Hepatocyte (in vitro differentiated cells): ENCODE measurements at regions not wholly inside any gene's neighbourhood (a gene's known extent, or its start where the extent isn't known, plus 50 kb on each side); places are given as distances from the start of the nearest gene placed in this dataset.

Experiments used
- DNase-seq: peaks from one replicate; pipeline ENCODE4 v3.0.0-alpha.2; 2016; ENCODE audit warnings: low spot score
- H2AFZ ChIP-seq: fragments of 200-600 bp; sonication (generic); 2 replicates; pipeline ENCODE4 v1.6.0; 2016; ENCODE audit warnings: antibody characterized with exemption, mild to moderate bottlenecking
- H3K27ac ChIP-seq: fragments of 200-600 bp; sonication (generic); 2 replicates; pipeline ENCODE4 v1.5.1; 2016; ENCODE audit warnings: mild to moderate bottlenecking
- H3K27me3 ChIP-seq: fragments of 200-600 bp; sonication (generic); 2 replicates; pipeline ENCODE4 v1.6.1; 2016
- H3K36me3 ChIP-seq: fragments of 200-600 bp; sonication (generic); replicated peaks from 2 replicates; pipeline ENCODE4 v1.5.1; 2016; ENCODE audit warnings: low read depth; ENCODE audit not compliant: insufficient read depth
- H3K4me1 ChIP-seq: fragments of 200-600 bp; sonication (generic); 2 replicates; pipeline ENCODE4 v1.5.1; 2016; ENCODE audit warnings: mild to moderate bottlenecking, moderate library complexity; ENCODE audit not compliant: insufficient read depth
- H3K4me2 ChIP-seq: fragments of 200-600 bp; sonication (generic); 2 replicates; pipeline ENCODE4 v1.6.0; 2016
- H3K4me3 ChIP-seq: fragments of 200-600 bp; sonication (generic); 2 replicates; pipeline ENCODE4 v1.5.1; 2016; ENCODE audit warnings: mild to moderate bottlenecking
- H3K79me2 ChIP-seq: fragments of 200-600 bp; sonication (generic); 2 replicates; pipeline ENCODE4 v1.6.0; 2017; ENCODE audit warnings: mild to moderate bottlenecking
- H3K9me2 ChIP-seq: fragments of 200-600 bp; sonication (generic); replicated peaks from 2 replicates; pipeline ENCODE4 v1.6.0; 2017; ENCODE audit warnings: mild to moderate bottlenecking; ENCODE audit not compliant: insufficient read depth
- H3K9me3 ChIP-seq: fragments of 200-600 bp; sonication (generic); 2 replicates; pipeline ENCODE4 v1.5.1; 2016; ENCODE audit warnings: low read depth, mild to moderate bottlenecking
- H4K20me1 ChIP-seq: fragments of 200-600 bp; sonication (generic); 2 replicates; pipeline ENCODE4 v1.6.0; 2016; ENCODE audit warnings: mild to moderate bottlenecking; ENCODE audit not compliant: insufficient read depth, poor library complexity, severe bottlenecking
- EZH2 ChIP-seq: fragments of 200-600 bp; sonication (generic); IDR thresholded peaks from 2 replicates; pipeline ENCODE4 v1.6.1; 2016; ENCODE audit warnings: antibody characterized with exemption, mild to moderate bottlenecking, borderline replicate concordance
- EZH2phosphoT487 ChIP-seq: fragments of 200-600 bp; sonication (generic); IDR thresholded peaks from one replicate; pipeline ENCODE4 v1.6.1; 2018; ENCODE audit warnings: antibody characterized with exemption, mild to moderate bottlenecking, low read depth, moderate library complexity; ENCODE audit not compliant: unreplicated experiment, severe bottlenecking
- WGBS: methylation state at CpG from one replicate; pipeline ENCODE4 v1.1.6; 2016; ENCODE audit warnings: low lambda C conversion rate; ENCODE audit errors: missing lambda C conversion rate; 5-methylcytosine and 5-hydroxymethylcytosine counted together
- TF ChIP-seq, protein P1 (sequence below): fragments of 200-600 bp; sonication (generic); IDR thresholded peaks from 2 replicates; pipeline ENCODE4 v1.5.1; 2016; ENCODE audit warnings: antibody characterized with exemption, mild to moderate bottlenecking; ENCODE audit not compliant: poor library complexity

DNA sequence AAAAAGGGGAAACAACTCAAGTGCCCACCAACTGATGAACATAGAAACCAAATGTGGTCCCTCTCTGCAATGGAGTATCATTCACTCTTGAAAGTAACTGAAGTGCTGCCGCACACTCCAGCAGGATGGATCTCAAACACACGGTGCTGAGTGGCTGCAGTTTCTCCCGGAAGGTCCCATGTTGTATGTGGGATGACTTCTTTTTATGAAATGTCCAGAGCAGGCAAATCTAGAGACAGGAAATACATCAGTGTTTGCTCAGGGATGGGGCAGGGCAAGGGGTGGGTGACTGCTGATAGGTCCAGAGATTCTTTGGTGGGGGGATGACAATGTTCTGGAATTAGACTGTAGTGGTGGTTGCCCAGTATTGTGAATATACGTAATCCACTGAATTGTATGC is 89.9 kb upstream of the ADAMTS2 start:
- no peak for TF ChIP-seq EZH2
- TF ChIP-seq, protein P1, sequence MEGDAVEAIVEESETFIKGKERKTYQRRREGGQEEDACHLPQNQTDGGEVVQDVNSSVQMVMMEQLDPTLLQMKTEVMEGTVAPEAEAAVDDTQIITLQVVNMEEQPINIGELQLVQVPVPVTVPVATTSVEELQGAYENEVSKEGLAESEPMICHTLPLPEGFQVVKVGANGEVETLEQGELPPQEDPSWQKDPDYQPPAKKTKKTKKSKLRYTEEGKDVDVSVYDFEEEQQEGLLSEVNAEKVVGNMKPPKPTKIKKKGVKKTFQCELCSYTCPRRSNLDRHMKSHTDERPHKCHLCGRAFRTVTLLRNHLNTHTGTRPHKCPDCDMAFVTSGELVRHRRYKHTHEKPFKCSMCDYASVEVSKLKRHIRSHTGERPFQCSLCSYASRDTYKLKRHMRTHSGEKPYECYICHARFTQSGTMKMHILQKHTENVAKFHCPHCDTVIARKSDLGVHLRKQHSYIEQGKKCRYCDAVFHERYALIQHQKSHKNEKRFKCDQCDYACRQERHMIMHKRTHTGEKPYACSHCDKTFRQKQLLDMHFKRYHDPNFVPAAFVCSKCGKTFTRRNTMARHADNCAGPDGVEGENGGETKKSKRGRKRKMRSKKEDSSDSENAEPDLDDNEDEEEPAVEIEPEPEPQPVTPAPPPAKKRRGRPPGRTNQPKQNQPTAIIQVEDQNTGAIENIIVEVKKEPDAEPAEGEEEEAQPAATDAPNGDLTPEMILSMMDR, result no peak
- no peak for TF ChIP-seq EZH2phosphoT487
- Histone ChIP-seq H3K27ac (no peak overlapping the region), H3K27me3 (no peaks in the 10 kb centered on the region), H3K4me3 (no peak overlapping the region), H3K4me2 (no peak overlapping the region), H2AFZ (no peak overlapping the region), H3K36me3 (no peaks in the 10 kb centered on the region), H4K20me1 (no peaks in the 10 kb centered on the region), H3K79me2 (no peaks in the 10 kb centered on the region), H3K4me1 (peaks cover 16% of the 10 kb centered on the region), H3K9me3 (no peaks in the 10 kb centered on the region), H3K9me2 (no peaks in the 10 kb centered on the region)
- DNase-seq, result no peak
- 91% methylated on average over 4 of the region's 4 CpGs for WGBS

DNA sequence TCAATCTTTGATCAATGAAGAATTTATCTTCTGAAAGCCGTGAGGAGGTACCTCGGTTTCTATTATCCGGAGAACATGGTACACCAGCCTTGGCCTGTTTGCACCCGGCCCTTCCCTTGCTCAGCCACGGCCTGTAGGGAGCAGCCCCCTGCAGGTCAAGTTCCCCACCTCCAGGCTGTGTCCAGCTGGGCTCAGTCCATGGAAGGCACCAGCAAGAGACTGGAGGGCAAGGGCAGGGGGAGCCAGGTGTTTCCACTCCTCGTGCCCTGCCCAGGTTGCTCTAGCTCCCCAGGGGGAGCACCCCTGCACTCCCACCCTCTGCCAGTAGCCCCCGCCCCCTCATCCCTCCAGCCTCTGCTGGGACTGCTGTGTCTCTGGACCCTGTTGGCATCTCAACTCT is 87.3 kb upstream of the ADAMTS2 start:
- no peak overlapping the region for H3K27ac ChIP-seq
- TF ChIP-seq, protein P1, result no peak
- TF ChIP-seq EZH2phosphoT487 (no peak), EZH2 (no peak)
- H3K79me2 ChIP-seq, result no peaks in the 10 kb centered on the region
- no peak overlapping the region for H3K4me3 ChIP-seq
- H2AFZ ChIP-seq, result no peak overlapping the region
- no peaks in the 10 kb centered on the region for H4K20me1 ChIP-seq
- H3K4me2 ChIP-seq, result no peak overlapping the region
- H3K4me1 ChIP-seq, result peaks cover 5% of the 10 kb centered on the region
- H3K9me2 ChIP-seq, result no peaks in the 10 kb centered on the region
- DNase-seq, result no peak
- WGBS, result 82% methylated on average over 6 of the region's 7 CpGs
- H3K27me3 ChIP-seq, result no peaks in the 10 kb centered on the region
- H3K9me3 ChIP-seq, result no peaks in the 10 kb centered on the region
- no peaks in the 10 kb centered on the region for H3K36me3 ChIP-seq

DNA sequence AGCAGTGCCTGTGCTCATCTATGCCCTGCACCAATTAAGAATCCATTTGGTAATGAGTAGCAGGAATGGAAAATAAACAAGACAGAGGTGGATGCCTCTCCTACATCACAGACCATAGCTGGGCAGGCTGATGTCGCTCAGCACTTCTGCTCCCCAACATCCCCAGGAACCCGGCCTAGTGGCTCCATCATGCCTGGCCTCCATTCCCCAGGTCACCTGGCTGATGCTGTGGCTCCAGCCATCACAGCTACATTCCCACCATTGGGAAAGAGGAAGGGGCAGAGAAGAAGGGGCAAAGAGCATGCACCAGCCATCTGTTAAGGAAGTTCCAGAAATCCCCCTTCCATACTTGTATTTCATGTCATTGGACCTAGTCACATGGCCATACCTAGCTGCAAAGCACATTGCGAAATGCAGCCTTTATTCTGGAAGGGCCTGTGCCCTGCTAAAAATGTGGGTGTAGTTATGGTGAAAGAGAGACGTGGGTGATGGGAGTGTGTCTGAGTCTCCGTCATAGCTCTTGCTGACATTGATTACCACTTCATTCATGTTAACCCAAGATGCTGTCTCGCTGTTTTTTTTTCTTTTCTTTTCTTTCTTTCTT is 86.1 kb upstream of the ADAMTS2 start:
- H3K36me3 ChIP-seq, result no peaks in the 10 kb centered on the region
- no peak for DNase-seq
- H3K4me2 ChIP-seq, result no peak overlapping the region
- no peaks in the 10 kb centered on the region for H3K4me1 ChIP-seq
- no peaks in the 10 kb centered on the region for H3K27me3 ChIP-seq
- 94% methylated on average over 6 of the region's 6 CpGs for WGBS
- no peak overlapping the region for H2AFZ ChIP-seq
- H3K4me3 ChIP-seq, result no peak overlapping the region
- H4K20me1 ChIP-seq, result no peaks in the 10 kb centered on the region
- H3K9me2 ChIP-seq, result no peaks in the 10 kb centered on the region
- no peak overlapping the region for H3K27ac ChIP-seq
- H3K79me2 ChIP-seq, result no peaks in the 10 kb centered on the region
- no peak for TF ChIP-seq EZH2
- TF ChIP-seq, protein P1, result no peak
- no peak for TF ChIP-seq EZH2phosphoT487
- no peaks in the 10 kb centered on the region for H3K9me3 ChIP-seq
